HG03378 (cell line): ENCODE measurements at regions not wholly inside any gene's neighbourhood (a gene's known extent, or its start where the extent isn't known, plus 50 kb on each side); places are given as distances from the start of the nearest gene placed in this dataset.
A peak's percentile ranks its signal among the peaks of the same experiment; 100 is the strongest.

ENCODE experiments used
- ATAC-seq: cut with Tn5 transposase; IDR thresholded peaks from one replicate; pipeline ENCODE4 v1.9.1; 2021; ENCODE audit warnings: mild to moderate bottlenecking, moderate library complexity; ENCODE audit not compliant: unreplicated experiment

- no peak for ATAC-seq
Observed at GRCh38 chr9:1653282-1653681, 361.9 kb upstream of the SMARCA2 start.

DNA sequence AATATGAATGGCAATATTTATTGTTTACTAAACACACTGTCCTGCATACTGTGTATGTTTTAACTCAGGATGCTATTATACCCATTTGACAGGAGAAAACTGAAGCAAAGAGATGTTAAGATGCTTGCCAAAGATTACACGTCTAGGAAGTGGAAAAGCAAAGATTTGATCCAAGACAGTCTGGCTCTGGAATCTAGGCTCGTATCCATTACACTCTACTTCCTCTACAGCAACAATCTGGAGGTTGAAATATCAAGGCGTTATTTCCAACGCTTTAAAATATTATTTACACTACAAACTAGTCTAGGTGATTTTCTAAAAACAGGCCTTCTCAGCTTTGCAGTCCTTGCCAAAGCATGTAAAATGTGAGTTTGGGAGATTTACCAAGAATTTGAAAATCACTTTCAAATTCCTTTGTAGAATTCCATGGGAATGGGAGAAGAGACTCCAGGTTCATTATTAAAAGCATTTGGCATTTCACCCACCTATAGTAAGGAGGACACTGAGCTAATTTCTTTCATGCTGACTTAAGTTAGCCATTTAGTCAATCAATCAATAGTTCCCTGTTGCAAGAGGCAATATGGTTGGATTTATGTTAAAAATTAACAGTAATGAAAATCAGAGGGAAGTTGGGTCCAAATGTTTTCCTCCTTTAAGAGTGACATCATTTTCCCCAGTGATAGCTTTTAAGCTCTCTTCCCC lies 356.3 kb upstream of the SMARCA2 start:
- ATAC-seq: no peak

GRCh38 chr9:1659363-1659690 lies 355.8 kb upstream of the SMARCA2 start:
- no peak for ATAC-seq

- no peak for ATAC-seq
Observed at GRCh38 chr9:1668441-1668840, 346.7 kb upstream of the SMARCA2 start.

DNA sequence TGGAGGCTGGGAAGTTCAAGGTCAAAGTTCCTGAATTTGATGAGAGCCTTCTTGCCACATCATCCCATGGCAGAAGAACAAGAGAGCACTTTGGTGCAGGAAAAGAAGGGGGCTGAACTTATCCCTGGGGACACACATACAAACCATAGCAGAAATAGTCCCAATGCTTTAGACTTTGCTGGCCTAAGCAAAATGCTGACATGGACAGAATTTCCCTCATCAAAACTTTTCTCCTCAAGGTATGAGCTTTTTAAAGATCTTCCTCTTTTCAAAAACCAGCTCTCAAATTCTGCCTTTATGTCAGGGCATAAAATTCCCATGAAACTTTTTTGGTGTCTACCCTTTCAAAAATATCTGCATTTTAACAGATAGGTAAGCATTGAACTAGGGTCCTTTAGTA lies 341.8 kb upstream of the SMARCA2 start:
- no peak for ATAC-seq

GRCh38 chr9:1676771-1677170 lies 338.4 kb upstream of the SMARCA2 start:
- no peak for ATAC-seq

DNA sequence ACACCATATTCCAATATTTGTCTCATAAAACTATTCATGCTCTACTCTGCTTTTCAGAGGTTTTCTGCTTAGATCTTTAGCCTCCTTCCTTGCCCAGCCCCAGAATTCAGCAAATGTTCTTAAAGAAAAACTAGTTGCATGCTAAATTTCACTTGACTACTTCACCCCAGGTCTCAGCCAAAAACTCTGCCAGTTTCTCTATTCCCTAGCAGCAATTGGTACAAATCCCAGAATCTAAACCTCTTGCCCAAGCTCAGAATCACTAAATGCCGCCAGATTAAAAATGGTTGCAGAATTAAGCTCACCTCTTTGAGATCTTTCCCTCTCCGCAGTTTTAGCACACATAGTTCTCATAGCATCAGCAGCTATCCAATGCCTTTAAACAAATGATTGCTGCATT lies 331.2 kb upstream of the SMARCA2 start:
- ATAC-seq: no peak

- no peak for ATAC-seq
Observed at GRCh38 chr9:1698991-1699390, 316.2 kb upstream of the SMARCA2 start.

DNA sequence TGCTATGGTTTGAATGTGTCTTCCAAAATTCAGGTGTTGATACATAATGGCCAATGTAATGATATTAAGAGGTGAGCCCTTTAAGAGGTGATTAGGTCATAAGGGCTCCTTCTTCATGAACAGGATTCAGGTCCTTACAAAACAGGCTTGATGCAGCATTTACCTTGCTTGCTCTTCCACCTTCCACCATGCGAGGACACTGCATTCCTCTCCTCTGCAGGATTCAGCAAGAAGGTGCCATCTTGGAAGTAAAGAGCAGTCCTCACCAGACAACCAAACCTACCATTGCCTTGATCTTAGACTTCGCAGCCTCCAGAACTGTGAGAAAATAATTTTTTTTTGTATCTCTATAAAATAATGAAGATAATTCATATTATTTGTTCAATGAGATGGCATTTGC lies 314.0 kb upstream of the SMARCA2 start:
- ATAC-seq: no peak

DNA sequence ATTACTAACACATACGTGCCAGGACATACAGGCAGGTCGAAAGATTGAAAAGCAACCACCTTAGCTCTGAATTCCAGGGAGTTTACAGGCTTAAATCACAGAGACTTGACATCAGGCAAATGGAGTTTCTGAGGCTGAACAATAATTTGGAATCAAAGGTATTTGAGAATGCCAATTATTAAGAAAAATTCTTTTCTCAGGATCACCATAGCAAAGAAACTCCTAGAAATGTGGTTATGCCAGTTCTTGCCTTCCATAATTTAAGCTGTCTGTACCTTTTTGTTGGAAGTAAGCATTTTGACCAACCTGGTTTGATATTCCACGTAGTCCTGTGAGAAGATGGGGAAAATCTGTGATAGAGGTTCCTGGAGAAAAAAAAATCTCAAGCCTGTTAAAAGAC lies 312.4 kb upstream of the SMARCA2 start:
- no peak for ATAC-seq

GRCh38 chr9:1707291-1707690 lies 307.9 kb upstream of the SMARCA2 start:
- ATAC-seq: no peak

- no peak for ATAC-seq
Observed at GRCh38 chr9:1708219-1708618, 306.9 kb upstream of the SMARCA2 start.

DNA sequence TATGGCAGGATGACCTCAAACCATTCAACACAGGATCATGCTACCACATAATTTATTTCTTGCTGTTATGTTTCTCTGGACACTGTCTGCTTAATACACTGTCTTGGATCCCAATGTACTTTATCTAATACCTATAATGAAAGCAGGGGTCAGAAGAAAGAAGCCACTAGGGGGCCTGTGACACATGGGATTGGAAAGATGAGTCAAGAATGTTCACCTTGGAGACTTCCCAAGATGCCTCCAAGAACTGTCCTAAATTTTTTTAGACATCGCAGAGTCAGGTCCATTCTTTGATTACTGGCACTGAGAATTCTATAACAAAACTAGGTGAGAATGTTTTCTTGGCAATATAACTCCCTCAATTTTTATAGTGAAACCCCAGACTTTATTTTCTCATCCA lies 305.8 kb upstream of the SMARCA2 start:
- ATAC-seq: no peak

DNA sequence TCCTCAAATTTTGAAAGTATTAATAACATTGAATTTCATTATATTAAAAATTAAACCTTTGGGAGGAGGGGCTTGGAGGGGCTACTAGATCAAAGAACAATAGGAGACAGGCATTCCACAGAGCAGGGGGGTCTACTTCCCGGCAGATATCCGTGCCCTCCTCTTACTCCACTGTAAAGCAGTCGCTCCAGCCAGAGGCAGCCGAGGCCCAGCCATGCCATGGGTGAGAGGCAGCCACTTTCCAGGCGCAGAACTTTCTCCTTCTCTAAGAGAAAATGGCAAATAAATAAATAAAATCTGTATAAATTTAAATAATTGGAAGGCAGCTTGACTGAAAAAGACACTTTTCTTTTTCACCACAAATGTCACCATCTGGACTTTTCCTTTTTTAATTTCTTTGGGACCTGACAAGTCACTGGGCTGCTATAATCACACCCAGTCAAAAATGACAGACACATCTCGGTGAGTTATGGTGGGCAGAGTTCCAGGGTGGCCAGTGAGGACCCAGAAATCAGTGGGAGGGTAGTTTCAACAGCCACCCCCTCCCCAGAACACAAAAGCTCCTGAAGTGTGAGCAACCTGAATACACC lies 302.2 kb upstream of the SMARCA2 start:
- no peak for ATAC-seq

- no peak for ATAC-seq
Observed at GRCh38 chr9:1713841-1714240, 301.3 kb upstream of the SMARCA2 start.

GRCh38 chr9:1717882-1718281 lies 297.3 kb upstream of the SMARCA2 start:
- ATAC-seq: no peak

DNA sequence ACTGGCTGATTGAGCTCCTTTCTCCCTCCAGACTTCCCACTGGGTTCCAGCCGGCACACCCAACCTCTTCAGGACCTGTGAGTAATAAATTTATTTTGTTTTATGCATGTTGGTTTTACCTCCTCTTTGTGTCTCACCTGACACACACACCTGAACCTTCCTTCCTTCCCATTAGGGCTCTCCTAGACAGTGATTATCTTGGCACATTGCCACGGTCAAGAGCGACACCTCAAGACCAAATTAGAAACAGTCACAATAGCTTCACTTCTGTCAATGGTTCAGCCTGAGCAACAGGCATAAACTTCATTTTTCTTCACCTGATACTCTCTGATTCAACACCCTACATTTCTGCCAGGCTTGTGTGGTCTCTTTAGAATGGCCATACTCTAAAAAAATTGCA lies 296.3 kb upstream of the SMARCA2 start:
- no peak for ATAC-seq

DNA sequence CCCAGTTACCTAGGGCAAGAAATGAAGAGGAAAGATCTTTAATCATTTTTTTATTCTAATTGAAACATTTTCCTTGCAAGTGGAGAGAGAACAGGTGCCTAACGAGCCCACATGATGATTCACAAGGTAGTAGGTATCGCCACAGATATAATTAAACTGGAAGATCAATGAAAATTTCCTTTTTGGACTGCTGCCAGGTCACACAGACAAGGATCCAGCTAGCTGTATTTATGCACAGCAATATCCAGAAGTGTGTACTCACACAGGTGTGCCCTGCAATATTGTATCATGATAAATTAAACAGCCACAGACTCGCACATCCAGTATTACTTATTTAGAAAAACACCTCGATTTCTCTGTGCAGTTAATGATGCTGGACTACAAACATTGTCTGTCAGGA lies 294.0 kb upstream of the SMARCA2 start:
- ATAC-seq: no peak

- ATAC-seq: no peak
Observed at GRCh38 chr9:1722404-1722803, 292.7 kb upstream of the SMARCA2 start.

GRCh38 chr9:1723522-1724015 lies 291.6 kb upstream of the SMARCA2 start:
- no peak for ATAC-seq

GRCh38 chr9:1726993-1727759 lies 288.0 kb upstream of the SMARCA2 start:
- peak; percentile 59 for ATAC-seq

DNA sequence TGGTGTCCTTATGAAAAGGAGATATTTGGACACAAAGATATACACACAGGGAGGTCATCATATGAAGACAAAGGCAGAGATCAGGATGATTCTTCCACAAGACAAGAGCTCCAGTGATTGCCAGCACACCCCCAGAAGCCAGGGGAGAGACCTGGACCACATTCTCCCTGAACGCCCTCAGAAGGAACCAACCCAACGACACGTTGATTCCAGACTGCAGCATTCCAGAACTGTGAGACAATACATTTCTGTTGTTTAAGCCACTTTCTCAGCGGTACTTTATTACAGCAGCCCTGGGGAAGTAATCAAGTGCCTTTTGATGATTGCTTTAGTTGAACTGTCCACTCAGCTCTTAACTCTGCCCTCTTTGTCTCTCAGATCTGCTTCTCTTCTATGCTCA lies 285.5 kb upstream of the SMARCA2 start:
- ATAC-seq: no peak
